ENCODE measurements at regions not wholly inside any gene's neighbourhood (a gene's known extent, or its start where the extent isn't known, plus 50 kb on each side); places are given as distances from the start of the nearest gene placed in this dataset.

GRCh38 chr7:155889636-155890511 is 77.6 kb upstream of the SHH start:
- no peak for TF ChIP-seq TAF1 (IDR thresholded peaks at IDR 0.05; ENCODE audit: borderline replicate concordance, low read depth, low read length)
- no peak for TF ChIP-seq POLR2A (IDR thresholded peaks at IDR 0.05; ENCODE audit: low read depth, low read length)
- no peak for TF ChIP-seq POLR2AphosphoS5 (IDR thresholded peaks at IDR 0.05; ENCODE audit: low read depth, low read length)

Measured in GM12892 (cell line).